HCT116 (cell line): ENCODE measurements at regions not wholly inside any gene's neighbourhood (a gene's known extent, or its start where the extent isn't known, plus 50 kb on each side); places are given as distances from the start of the nearest gene placed in this dataset.

Experiments used
- ATAC-seq: fragments of 200-7000 bp; cut with Tn5 transposase; 2 replicates; pipeline ENCODE4 v1.9.1; 2020; ENCODE audit warnings: mild to moderate bottlenecking, moderate library complexity
- BruUV-seq: library from RNA; stranded (reverse); fragments of 400-500 nt; replicated peaks from 2 replicates; lab custom pipeline; 2021; lab: Mats Ljungman, UMichigan
- CTCF ChIA-PET: fragments of 300-600 bp; sonication (Branson Sonifier 250); formaldehyde crosslinking; loops from one replicate; lab custom pipeline; 2021; ENCODE audit warnings: antibody characterized with exemption; lab: Charles Lee
- POLR2A ChIA-PET: fragments of 300-600, 350-600 bp; sonication (Branson Sonifier 250); formaldehyde crosslinking; loops from one replicate; lab custom pipeline; 2021; ENCODE audit warnings: antibody characterized with exemption; lab: Charles Lee
- RAD21 ChIA-PET, 2 experiments: fragments of 300-600 bp; sonication (Branson Sonifier 250); formaldehyde crosslinking; loops; one replicate each; lab custom pipeline; 2023; ENCODE audit warnings: low total read pairs in 2 of 2; ENCODE audit not compliant: uncharacterized antibody in 2 of 2, unreplicated experiment in 2 of 2, low non-redundant PET in 1 of 2; lab: Charles Lee
- DNase-seq: peaks from one replicate; pipeline ENCODE4 v3.0.0-alpha.2; 2010; ENCODE audit warnings: low read depth, low spot score
- H2AFZ ChIP-seq: fragments of 200-600 bp; shearing (Covaris generic), sonication (generic); 2 replicates; pipeline ENCODE4 v1.6.1; 2017; ENCODE audit warnings: low read depth, mixed run types, mixed read lengths, antibody characterized with exemption, low read length; ENCODE audit not compliant: poor library complexity, severe bottlenecking
- H3K27ac ChIP-seq: 2 replicates; pipeline ENCODE4 v1.5.1; 2012; ENCODE audit warnings: low read depth, low read length
- H3K27me3 ChIP-seq: fragments of 200-600 bp; sonication (generic); 2 replicates; pipeline ENCODE4 v1.6.1; 2016; ENCODE audit warnings: mixed run types, low read length, mixed read lengths; ENCODE audit not compliant: insufficient read depth
- H3K36me3 ChIP-seq, 2 experiments: fragments of 200-500 bp in 1 of 2; fragments of 200-600 bp in 1 of 2; sonication (Bioruptor generic) in 1 of 2; sonication (generic) in 1 of 2; 2 replicates each; pipeline versions ENCODE4 v1.5.1 to v1.6.1; 2014 to 2016; ENCODE audit warnings: low read length in 2 of 2, inconsistent platforms in 1 of 2, mixed read lengths in 1 of 2, mixed run types in 1 of 2; ENCODE audit not compliant: insufficient read depth in 2 of 2, control insufficient read depth in 1 of 2
- H3K4me1 ChIP-seq, 2 experiments: fragments of 200-600 bp in 1 of 2; sonication (generic) in 1 of 2; 2 replicates each; pipeline versions ENCODE4 v1.5.1 to v1.6.1; 2012 to 2017; ENCODE audit warnings: low read length in 2 of 2, inconsistent platforms in 1 of 2, mild to moderate bottlenecking in 1 of 2, mixed read lengths in 1 of 2, mixed run types in 1 of 2, moderate library complexity in 1 of 2; ENCODE audit not compliant: insufficient read depth in 2 of 2, control insufficient read depth in 1 of 2
- H3K4me2 ChIP-seq: fragments of 200-600 bp; sonication (generic); 2 replicates; pipeline ENCODE4 v1.6.1; 2017; ENCODE audit warnings: mixed run types, low read length, mixed read lengths
- H3K4me3 ChIP-seq, 2 experiments: fragments of 200-600 bp in 1 of 2; sonication (generic) in 1 of 2; replicated peaks in 1 of 2; 2 replicates each; pipeline ENCODE4 v1.5.1; 2011 to 2016; ENCODE audit warnings: low read length in 2 of 2, control low read depth in 1 of 2, low read depth in 1 of 2, mild to moderate bottlenecking in 1 of 2, mixed read lengths in 1 of 2, mixed run types in 1 of 2
- H3K79me2 ChIP-seq: fragments of 200-600 bp; sonication (generic); 2 replicates; pipeline ENCODE4 v1.6.1; 2017; ENCODE audit warnings: mild to moderate bottlenecking, mixed run types, low read length, moderate library complexity, mixed read lengths; ENCODE audit not compliant: insufficient read depth
- H3K9ac ChIP-seq: fragments of 200-600 bp; sonication (generic); 2 replicates; pipeline ENCODE4 v1.6.1; 2016; ENCODE audit warnings: low read length, mixed read lengths
- H3K9me2 ChIP-seq: fragments of 200-600 bp; sonication (generic), shearing (Covaris generic); 2 replicates; pipeline ENCODE4 v1.6.1; 2017; ENCODE audit warnings: mixed run types, mild to moderate bottlenecking, moderate library complexity; ENCODE audit not compliant: insufficient read depth
- H3K9me3 ChIP-seq, 2 experiments: fragments of 200-500 bp in 1 of 2; fragments of 200-600 bp in 1 of 2; sonication (Bioruptor generic) in 1 of 2; sonication (generic) in 1 of 2; 2 replicates each; pipeline ENCODE4 v1.6.1; 2014 to 2017; ENCODE audit warnings: low read length in 2 of 2, mixed read lengths in 2 of 2, inconsistent platforms in 1 of 2, low read depth in 1 of 2, mild to moderate bottlenecking in 1 of 2, mixed run types in 1 of 2, moderate library complexity in 1 of 2; ENCODE audit not compliant: control insufficient read depth in 1 of 2, insufficient read depth in 1 of 2
- H4K20me1 ChIP-seq: fragments of 200-600 bp; sonication (generic), shearing (Covaris generic); 2 replicates; pipeline ENCODE4 v1.6.1; 2017; ENCODE audit warnings: mixed run types, mild to moderate bottlenecking, moderate library complexity; ENCODE audit not compliant: insufficient read depth
- CBX3 ChIP-seq: IDR thresholded peaks from 2 replicates; pipeline ENCODE4 v1.6.1; 2012; ENCODE audit warnings: low read depth
- EGR1 ChIP-seq: IDR thresholded peaks from 2 replicates; pipeline ENCODE4 v1.6.1; 2012; ENCODE audit warnings: low read depth
- EZH2 ChIP-seq: fragments of 200-600 bp; sonication (generic); IDR thresholded peaks from 2 replicates; pipeline ENCODE4 v1.6.1; 2017; ENCODE audit warnings: antibody characterized with exemption, mixed run types
- JUND ChIP-seq: IDR thresholded peaks from 2 replicates; pipeline ENCODE4 v1.6.1; 2012
- POLR2A ChIP-seq: IDR thresholded peaks from 2 replicates; pipeline ENCODE4 v1.7.0; 2011; ENCODE audit warnings: borderline replicate concordance; ENCODE audit not compliant: insufficient read depth, insufficient read length; ENCODE audit errors: extremely low read depth
- POLR2AphosphoS5 ChIP-seq: IDR thresholded peaks from 2 replicates; pipeline ENCODE4 v1.6.1; 2011; ENCODE audit warnings: mild to moderate bottlenecking, low read depth, low read length, moderate library complexity
- RAD21 ChIP-seq: IDR thresholded peaks from 2 replicates; pipeline ENCODE4 v1.6.1; 2012; ENCODE audit warnings: low read depth, mild to moderate bottlenecking
- SP1 ChIP-seq: IDR thresholded peaks from 2 replicates; pipeline ENCODE4 v1.6.1; 2012; ENCODE audit warnings: low read depth
- SRF ChIP-seq: IDR thresholded peaks from 2 replicates; pipeline ENCODE4 v1.6.1; 2012; ENCODE audit warnings: low read depth
- YY1 ChIP-seq: IDR thresholded peaks from 2 replicates; pipeline ENCODE4 v1.6.1; 2011; ENCODE audit warnings: low read length, low read depth, moderate library complexity, mild to moderate bottlenecking; ENCODE audit not compliant: insufficient replicate concordance; ENCODE audit errors: extremely low read depth
- ZFX ChIP-seq: fragments of 450-650 bp; IDR thresholded peaks from 2 replicates; pipeline ENCODE4 v1.6.1; 2017
- ZNF274 ChIP-seq: fragments of 200-500 bp; sonication (Bioruptor generic); IDR thresholded peaks from 2 replicates; pipeline ENCODE4 v1.6.1; 2014; ENCODE audit warnings: mild to moderate bottlenecking, low read depth, low read length, inconsistent platforms
- intact Hi-C: fragments of 100-400 bp; cut with micrococcal nuclease; formaldehyde crosslinking; loops from 2 replicates; pipeline ENCODE4 v1.10.0; 2022
- TF ChIP-seq, protein P1 (sequence below): IDR thresholded peaks from 2 replicates; pipeline ENCODE4 v1.6.1; 2012
- TF ChIP-seq, protein P2 (sequence below): IDR thresholded peaks from 2 replicates; pipeline ENCODE4 v1.6.1; 2011; ENCODE audit warnings: mild to moderate bottlenecking, low read length, moderate library complexity; ENCODE audit not compliant: insufficient replicate concordance; ENCODE audit errors: extremely low read depth

DNA sequence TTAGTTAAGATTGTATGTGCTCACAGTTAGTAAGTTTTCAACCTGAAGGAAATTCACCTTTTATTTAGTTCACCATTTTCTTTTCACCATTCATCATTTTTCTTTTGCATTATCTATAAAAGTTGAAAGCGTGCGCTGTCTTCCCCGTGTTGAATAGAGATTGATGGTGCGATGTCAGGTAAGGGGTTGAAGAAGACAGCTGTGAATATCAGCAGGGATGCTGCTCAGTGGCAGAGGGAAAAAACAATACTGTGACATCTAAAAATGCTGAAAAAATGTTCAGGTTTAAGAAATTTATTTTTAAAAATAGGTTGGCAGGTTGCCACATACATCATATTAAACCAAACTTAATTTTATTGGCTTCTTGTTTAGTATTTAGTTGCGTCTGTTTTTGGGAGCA, 815.0 kb downstream of the DTWD2 start:
- Histone ChIP-seq H3K4me1 (no peaks in the 10 kb centered on the region), H3K27me3 (no peaks in the 10 kb centered on the region), H3K9me3 (no peaks in the 10 kb centered on the region), H3K9me2 (no peaks in the 10 kb centered on the region), H3K4me3 (no peak overlapping the region), H4K20me1 (no peaks in the 10 kb centered on the region), H3K4me2 (no peak overlapping the region), H3K9ac (no peak overlapping the region), H3K27ac (no peak overlapping the region), H3K79me2 (no peaks in the 10 kb centered on the region), H2AFZ (no peak overlapping the region), H3K36me3 (no peaks in the 10 kb centered on the region)
- intact Hi-C loops: no loop called here
- no TSS peak for BruUV-seq
- TF ChIP-seq YY1: no peak
- DNase-seq (no peak), ATAC-seq (no peak)
- ChIA-PET RAD21 (no interaction called here), CTCF (no interaction called here), POLR2A (no interaction called here)

DNA sequence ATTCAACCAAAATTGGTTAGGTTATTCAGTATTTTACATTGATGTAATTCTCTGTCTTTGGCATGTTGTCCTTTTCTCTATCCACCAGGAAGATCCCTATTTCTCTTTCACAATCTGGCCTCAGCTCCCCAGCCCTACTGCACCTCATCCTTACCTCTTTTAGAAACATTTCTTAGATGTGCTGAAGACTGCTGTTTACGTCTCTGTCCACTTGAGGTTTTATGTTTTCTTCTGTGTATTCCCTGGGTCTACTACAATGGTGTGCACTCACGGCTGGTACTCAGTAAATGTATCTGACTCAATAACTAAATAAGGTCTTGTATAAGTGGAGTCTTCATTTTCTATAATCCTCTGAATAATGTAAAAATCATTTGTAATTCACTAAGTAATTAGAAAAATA, 822.7 kb downstream of the DTWD2 start:
- ChIA-PET POLR2A (no interaction called here), RAD21 (no interaction called here), CTCF (interaction anchor here (0.6 kb wide), 1 partner anchor 17 kb away, joined by 3 read pairs; no protein-coding TSS in a partner anchor)
- H3K4me3 ChIP-seq: no peak overlapping the region
- no peaks in the 10 kb centered on the region for H3K4me1 ChIP-seq
- peak overlapping the region; percentile 3 for H2AFZ ChIP-seq
- no peaks in the 10 kb centered on the region for H3K27me3 ChIP-seq
- no peak overlapping the region for H3K27ac ChIP-seq
- no peaks in the 10 kb centered on the region for H4K20me1 ChIP-seq
- no TSS peak for BruUV-seq
- TF ChIP-seq ZNF274: no peak
- no peak for TF ChIP-seq JUND
- no peak for TF ChIP-seq POLR2A
- no peak for TF ChIP-seq ZFX
- TF ChIP-seq CBX3: no peak
- TF ChIP-seq POLR2AphosphoS5: no peak
- no peak for TF ChIP-seq SP1
- TF ChIP-seq, protein P1, sequence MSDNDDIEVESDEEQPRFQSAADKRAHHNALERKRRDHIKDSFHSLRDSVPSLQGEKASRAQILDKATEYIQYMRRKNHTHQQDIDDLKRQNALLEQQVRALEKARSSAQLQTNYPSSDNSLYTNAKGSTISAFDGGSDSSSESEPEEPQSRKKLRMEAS: no peak
- no peak for TF ChIP-seq EGR1
- TF ChIP-seq RAD21: no peak
- TF ChIP-seq EZH2: no peak
- TF ChIP-seq SRF: no peak
- TF ChIP-seq, protein P2, sequence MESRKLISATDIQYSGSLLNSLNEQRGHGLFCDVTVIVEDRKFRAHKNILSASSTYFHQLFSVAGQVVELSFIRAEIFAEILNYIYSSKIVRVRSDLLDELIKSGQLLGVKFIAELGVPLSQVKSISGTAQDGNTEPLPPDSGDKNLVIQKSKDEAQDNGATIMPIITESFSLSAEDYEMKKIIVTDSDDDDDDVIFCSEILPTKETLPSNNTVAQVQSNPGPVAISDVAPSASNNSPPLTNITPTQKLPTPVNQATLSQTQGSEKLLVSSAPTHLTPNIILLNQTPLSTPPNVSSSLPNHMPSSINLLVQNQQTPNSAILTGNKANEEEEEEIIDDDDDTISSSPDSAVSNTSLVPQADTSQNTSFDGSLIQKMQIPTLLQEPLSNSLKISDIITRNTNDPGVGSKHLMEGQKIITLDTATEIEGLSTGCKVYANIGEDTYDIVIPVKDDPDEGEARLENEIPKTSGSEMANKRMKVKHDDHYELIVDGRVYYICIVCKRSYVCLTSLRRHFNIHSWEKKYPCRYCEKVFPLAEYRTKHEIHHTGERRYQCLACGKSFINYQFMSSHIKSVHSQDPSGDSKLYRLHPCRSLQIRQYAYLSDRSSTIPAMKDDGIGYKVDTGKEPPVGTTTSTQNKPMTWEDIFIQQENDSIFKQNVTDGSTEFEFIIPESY: no peak
- no peak overlapping the region for H3K9ac ChIP-seq
- H3K4me2 ChIP-seq: no peak overlapping the region
- intact Hi-C loops: no loop called here
- DNase-seq (no peak), ATAC-seq (peak; percentile 69)
- no peaks in the 10 kb centered on the region for H3K9me2 ChIP-seq
- H3K36me3 ChIP-seq: no peaks in the 10 kb centered on the region
- H3K9me3 ChIP-seq: no peaks in the 10 kb centered on the region
- no peaks in the 10 kb centered on the region for H3K79me2 ChIP-seq
